Small intestine (tissue), 7 donors: ENCODE measurements at regions not wholly inside any gene's neighbourhood (a gene's known extent, or its start where the extent isn't known, plus 50 kb on each side); places are given as distances from the start of the nearest gene placed in this dataset.
"Not testable (repeated sequence)": the region's sequence is repeated elsewhere in the genome, so short reads cannot be mapped to it uniquely, and the experiment has no call there.

Experiments used
- DNase-seq, 2 donors: peaks; one replicate each; pipeline versions ENCODE4 v3.0.0 to v3.0.0-alpha.2; 2013
- FAIRE-seq: peaks from 2 replicates; lab custom pipeline; 2012; peaks lifted over from hg19 to GRCh38; lab: Jason Lieb, UNC
- H3K27ac ChIP-seq, 3 donors: one replicate each; pipeline ENCODE4 v1.5.1; 2013; ENCODE audit warnings: low read length in 2 of 3, mild to moderate bottlenecking in 2 of 3, control low read depth in 1 of 3, inconsistent platforms in 1 of 3, low read depth in 1 of 3, moderate library complexity in 1 of 3
- H3K27me3 ChIP-seq, 3 donors: one replicate each; pipeline ENCODE4 v1.6.1; 2013; ENCODE audit warnings: low read length in 3 of 3, inconsistent platforms in 1 of 3; ENCODE audit not compliant: control insufficient read depth in 3 of 3, insufficient read depth in 3 of 3
- H3K36me3 ChIP-seq, 3 donors: one replicate each; pipeline ENCODE4 v1.6.1; 2013; ENCODE audit warnings: low read length in 3 of 3, inconsistent platforms in 1 of 3, low read depth in 1 of 3, mild to moderate bottlenecking in 1 of 3, moderate library complexity in 1 of 3; ENCODE audit not compliant: control insufficient read depth in 3 of 3, insufficient read depth in 2 of 3
- H3K4me1 ChIP-seq, 3 donors: one replicate each; pipeline ENCODE4 v1.6.1; 2013; ENCODE audit warnings: low read length in 2 of 3, inconsistent platforms in 1 of 3, low read depth in 1 of 3, mild to moderate bottlenecking in 1 of 3, moderate library complexity in 1 of 3; ENCODE audit not compliant: control insufficient read depth in 3 of 3, insufficient read depth in 2 of 3
- H3K4me3 ChIP-seq, 3 donors: one replicate each; pipeline ENCODE4 v1.5.1; 2013; ENCODE audit warnings: low read length in 3 of 3, control low read depth in 1 of 3, inconsistent platforms in 1 of 3, low read depth in 1 of 3, mild to moderate bottlenecking in 1 of 3, moderate library complexity in 1 of 3
- H3K9me3 ChIP-seq, 2 donors: one replicate each; pipeline ENCODE4 v1.6.1; 2013; ENCODE audit warnings: low read depth in 1 of 2, low read length in 1 of 2; ENCODE audit not compliant: control insufficient read depth in 2 of 2, insufficient read depth in 1 of 2
- WGBS, 3 donors: extraction: QIAGEN DNeasy Blood & Tissue Kit; methylation state at CpG; one replicate each; pipeline ENCODE4 v1.1.7; 2013; 5-methylcytosine and 5-hydroxymethylcytosine counted together
- donor health status: healthy with polysubstance abuse.
- donor health status: control.
- donor health status: control.
- donor health status: Bipolar disorder and iron deficiency.
- donor health status: healthy.

DNA sequence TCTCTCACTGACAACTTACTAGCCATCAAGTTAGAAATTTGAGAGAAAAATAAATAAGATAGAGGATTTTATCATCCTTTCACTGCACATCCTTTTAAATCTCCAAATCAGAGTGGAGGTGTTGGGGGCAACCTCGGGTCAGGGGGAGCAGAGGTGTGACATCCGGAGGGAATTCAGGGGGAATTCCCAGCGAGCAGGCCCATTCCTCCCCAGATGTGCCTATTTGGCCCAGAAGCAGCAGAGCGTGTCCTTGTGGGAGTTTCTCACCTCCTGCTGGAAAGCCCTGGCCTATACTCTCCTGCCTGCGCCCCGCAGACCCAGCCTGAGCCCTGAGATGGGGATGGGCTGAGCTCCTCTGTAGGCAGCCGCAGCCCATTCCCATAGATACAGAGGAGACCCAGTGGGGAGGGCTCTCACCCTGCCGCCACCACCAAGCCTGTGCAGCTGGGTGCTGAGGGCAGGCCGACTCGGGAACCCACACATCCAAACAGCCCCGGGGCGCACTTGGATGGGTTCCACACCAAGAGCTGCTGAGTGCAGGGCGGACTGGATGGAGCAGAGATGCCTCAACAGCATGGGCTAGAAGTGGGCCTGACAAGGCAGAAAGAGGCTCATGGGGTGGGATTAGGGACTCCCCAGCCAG lies 124.5 kb downstream of the CXCL12 start:
- DNase-seq (no peak), FAIRE-seq (no peak)
- Histone ChIP-seq H3K36me3 (no peaks in the 10 kb centered on the region), H3K27me3 (no peaks in the 10 kb centered on the region), H3K4me1 (peaks cover 0 to 20% (median 2%) of the 10 kb centered on the region in 3 donors), H3K27ac (no peak overlapping the region), H3K9me3 (peaks cover 0 to 3% of the 10 kb centered on the region in 2 donors), H3K4me3 (no peak overlapping the region)
- 89 to 93% (median 89%) methylated on average over 13 of the region's 13 CpGs for WGBS, 3 donors

DNA sequence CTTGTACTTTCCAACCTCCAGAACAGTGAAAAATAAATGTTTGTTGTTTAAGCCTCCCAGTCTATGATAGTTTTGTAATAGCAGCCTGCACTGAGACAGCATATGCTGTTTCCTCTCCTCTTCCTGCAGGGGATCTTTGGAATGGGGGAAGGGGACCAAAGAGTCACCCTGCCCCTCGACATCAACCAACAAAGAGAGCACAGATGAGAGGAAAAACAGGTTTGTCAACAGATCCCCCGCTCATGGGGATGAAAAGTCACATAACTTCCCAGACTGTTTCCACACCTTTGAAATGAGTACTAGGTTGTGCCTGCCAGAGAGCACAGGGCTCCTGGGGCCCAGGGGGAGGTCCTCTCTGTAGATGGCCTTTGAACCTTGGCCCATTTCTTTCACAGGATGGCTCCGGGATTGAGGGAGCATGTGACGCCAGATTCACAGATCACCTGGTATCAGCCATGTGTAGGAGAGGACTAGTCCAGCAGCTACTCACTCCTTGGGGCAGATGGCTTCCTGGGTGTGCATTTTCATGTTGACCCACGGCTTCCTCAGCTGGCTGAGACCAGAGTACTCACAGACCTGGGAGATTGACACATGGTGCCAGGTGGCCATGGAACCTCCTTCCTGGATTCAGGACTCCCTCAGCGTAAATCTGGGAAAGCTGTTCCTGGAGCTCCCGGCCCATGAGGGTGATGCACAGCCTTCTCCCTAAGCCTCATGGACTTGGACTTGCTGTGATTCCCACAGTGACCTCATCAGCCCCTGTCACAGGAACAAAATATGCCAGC lies 125.6 kb downstream of the CXCL12 start:
- peaks cover 0 to 20% (median 2%) of the 10 kb centered on the region in 3 donors for H3K4me1 ChIP-seq
- peak overlapping the region in 1 of 3 donors; percentile 60 for H3K27ac ChIP-seq
- peaks cover 0 to 3% of the 10 kb centered on the region in 2 donors for H3K9me3 ChIP-seq
- no peak for FAIRE-seq
- 31 to 70% (median 44%) methylated on average over 7 of the region's 7 CpGs for WGBS, 3 donors
- DNase-seq: peak; percentile 19 to 89
- no peak overlapping the region for H3K4me3 ChIP-seq
- no peaks in the 10 kb centered on the region for H3K36me3 ChIP-seq
- no peaks in the 10 kb centered on the region for H3K27me3 ChIP-seq

DNA sequence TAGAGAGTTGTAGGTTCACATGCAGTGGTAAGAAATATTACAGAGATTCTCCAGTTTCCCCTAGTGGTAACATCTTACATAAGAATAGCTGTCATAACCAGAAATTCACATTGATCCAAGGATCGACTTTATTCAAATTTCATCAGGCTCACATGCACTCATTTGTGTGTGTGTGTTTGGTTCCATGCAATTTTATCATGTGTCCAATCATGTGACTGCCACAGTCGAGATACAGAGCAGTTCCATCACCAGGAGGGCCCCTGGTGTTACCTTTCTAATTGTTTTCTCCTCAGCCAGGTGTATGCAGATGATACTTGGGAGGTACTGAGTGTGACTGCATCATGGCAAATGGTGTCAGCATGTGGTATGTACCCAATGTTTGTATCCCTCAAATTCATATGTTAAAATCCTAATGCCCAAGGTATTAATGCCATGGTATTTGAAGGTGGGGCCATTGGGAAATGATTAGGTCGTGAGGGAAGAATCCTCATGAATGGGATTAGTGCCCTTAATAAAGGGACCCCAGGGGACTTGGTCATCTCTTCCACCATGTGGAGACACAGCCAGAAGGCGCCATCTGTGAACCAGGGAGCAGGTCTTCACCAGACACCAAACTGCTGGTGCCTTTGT lies 126.3 kb downstream of the CXCL12 start:
- Histone ChIP-seq H3K27me3 (no peaks in the 10 kb centered on the region), H3K4me1 (peaks cover 0 to 20% (median 2%) of the 10 kb centered on the region in 3 donors), H3K9me3 (peaks cover 0 to 3% of the 10 kb centered on the region in 2 donors), H3K4me3 (no peak overlapping the region), H3K27ac (peak overlapping the region in 1 of 3 donors; percentile 60), H3K36me3 (no peaks in the 10 kb centered on the region)
- FAIRE-seq (no peak), DNase-seq (no peak)
- 61 to 76% (median 75%) methylated on average over 4 of the region's 4 CpGs for WGBS, 3 donors

DNA sequence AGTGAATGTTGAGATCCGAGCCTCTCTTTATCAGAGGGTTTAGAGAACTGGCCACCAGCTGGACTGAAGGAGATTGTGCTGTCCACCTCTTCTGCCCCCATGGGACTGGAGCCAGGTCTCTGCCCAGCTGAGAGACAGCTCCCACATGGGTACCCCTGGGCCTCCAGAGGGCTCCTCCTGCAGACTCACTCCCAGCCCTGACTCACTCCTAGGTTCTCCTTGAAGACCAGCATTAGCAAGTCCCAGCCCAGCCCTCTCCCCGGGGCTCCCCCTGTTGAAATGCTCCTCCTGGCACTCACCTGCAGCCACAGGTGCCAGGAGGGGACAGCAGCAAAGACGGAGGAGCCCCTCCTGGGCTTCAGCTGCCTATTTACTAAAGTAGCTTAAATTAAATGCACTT lies 126.9 kb downstream of the CXCL12 start:
- 59 to 80% (median 75%) methylated on average over 3 of the region's 3 CpGs for WGBS, 3 donors
- Histone ChIP-seq H3K27ac (no peak overlapping the region), H3K27me3 (no peaks in the 10 kb centered on the region)

DNA sequence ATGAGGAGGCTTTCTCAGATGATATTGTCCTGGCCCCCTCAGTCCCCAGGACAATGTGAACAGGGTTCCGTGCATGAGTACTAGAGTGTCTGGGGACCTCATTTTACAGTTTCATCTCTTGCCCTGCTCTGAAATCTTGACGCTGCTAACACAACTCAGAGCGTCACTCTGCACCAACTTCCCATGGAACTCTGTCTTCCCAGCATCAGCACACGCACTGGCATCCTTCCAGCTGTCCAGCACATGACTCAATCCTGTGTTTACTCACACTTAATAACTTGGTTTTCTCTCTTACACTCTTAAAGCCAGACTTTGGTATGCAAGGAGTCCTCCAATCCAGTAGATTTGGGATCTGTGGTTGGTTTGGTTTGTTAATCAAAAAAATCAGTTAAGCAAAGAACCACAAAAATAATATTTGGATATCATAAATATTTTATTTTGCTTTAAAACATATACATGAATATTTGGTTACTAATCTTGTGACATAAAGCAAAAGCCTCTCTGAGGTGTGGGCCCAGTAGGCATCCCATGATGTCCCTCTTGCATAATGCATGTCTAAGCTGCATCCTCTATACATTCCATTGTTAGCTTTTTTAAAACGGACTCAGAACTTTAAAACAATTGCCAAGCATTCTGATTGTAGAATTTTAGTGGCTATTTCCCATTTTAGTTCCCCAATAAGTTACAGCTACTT lies 131.0 kb downstream of the CXCL12 start:
- FAIRE-seq (no peak), DNase-seq (peak; percentile 17 to 67)
- no peaks in the 10 kb centered on the region for H3K27me3 ChIP-seq
- no peaks in the 10 kb centered on the region for H3K36me3 ChIP-seq
- WGBS, 3 donors: 13 to 34% (median 31%) methylated on average over 5 of the region's 5 CpGs
- H3K4me1 ChIP-seq: peaks cover 0 to 8% (median 0%) of the 10 kb centered on the region in 3 donors
- no peak overlapping the region for H3K4me3 ChIP-seq
- no peaks in the 10 kb centered on the region for H3K9me3 ChIP-seq
- H3K27ac ChIP-seq: peak overlapping the region in 2 of 3 donors; percentile 4 to 44

More for the DNA sequence above, 126.9 kb downstream of the CXCL12 start:
- DNase-seq: no peak
- peaks cover 0 to 3% of the 10 kb centered on the region in 2 donors for H3K9me3 ChIP-seq
- FAIRE-seq: no peak
- H3K4me1 ChIP-seq: peaks cover 0 to 20% (median 2%) of the 10 kb centered on the region in 3 donors
- H3K4me3 ChIP-seq: no peak overlapping the region
- H3K36me3 ChIP-seq: no peaks in the 10 kb centered on the region

DNA sequence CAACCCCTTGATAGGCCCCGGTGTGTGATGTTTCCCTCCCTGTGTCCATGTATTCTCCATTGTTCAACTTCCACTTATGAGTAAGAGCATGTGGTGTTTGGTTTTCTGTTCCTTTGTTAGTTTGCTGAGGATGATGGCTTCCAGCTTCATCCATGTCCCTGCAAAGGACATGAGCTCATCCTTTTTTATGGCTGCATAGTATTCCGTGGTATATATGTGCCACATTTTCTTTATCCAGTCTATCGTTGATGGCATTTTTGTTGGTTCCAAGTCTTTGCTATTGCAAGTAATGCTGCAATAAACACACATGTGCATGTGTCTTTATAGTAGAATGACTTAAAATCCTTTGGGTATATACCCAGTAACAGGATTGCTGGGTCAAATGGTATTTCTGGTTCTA lies 132.3 kb downstream of the CXCL12 start:
- not testable (repeated sequence) for H3K4me3 ChIP-seq, H3K27me3 ChIP-seq, H3K4me1 ChIP-seq, H3K36me3 ChIP-seq, FAIRE-seq, H3K9me3 ChIP-seq, DNase-seq, H3K27ac ChIP-seq
- 91 to 98% (median 96%) methylated on average over 3 of the region's 3 CpGs for WGBS, 3 donors

DNA sequence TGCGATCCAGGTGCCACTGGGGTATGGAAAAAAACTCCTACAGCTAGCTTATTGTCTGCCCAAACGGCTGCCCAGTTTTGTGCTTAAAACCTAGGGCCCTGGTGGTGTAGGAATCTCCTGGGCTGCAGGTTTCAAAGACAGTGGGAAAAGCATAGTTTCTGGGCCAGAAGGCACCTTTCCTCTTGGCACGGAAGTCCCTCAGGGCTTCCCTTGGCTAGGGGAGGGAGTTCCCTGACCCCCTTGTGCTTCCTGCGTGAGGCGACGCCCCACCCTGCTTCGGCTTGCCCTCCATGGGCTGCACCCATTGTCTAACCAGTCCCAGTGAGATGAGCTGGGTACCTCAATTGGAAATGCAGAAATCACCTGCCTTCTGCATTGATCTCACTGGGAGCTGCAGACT lies 135.0 kb downstream of the CXCL12 start:
- 82 to 93% (median 90%) methylated on average over 7 of the region's 7 CpGs for WGBS, 3 donors

DNA sequence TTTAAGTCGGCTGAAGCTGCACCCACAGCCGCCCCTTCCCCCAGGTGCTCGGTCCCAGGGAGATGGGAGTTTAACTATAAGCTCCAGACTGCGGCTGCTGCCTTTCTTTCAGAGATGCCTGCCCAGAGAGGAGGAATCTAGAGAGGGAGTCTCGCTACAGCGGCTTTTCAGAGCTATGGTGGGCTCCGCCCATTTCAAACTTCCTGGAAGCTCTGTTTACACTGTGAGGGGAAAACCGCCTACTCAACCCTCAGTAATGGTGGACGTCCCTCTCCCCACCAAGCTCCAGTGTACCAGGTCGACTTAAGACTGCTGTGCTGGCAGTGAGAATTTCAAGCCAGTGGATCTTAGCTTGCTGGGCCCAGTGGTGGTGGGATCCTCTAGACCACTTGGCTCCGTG lies 135.4 kb downstream of the CXCL12 start:
- H3K27me3 ChIP-seq: no peaks in the 10 kb centered on the region
- H3K4me1 ChIP-seq: no peaks in the 10 kb centered on the region
- no peak overlapping the region for H3K27ac ChIP-seq
- FAIRE-seq (no peak), DNase-seq (no peak)
- no peaks in the 10 kb centered on the region for H3K9me3 ChIP-seq
- H3K36me3 ChIP-seq: no peaks in the 10 kb centered on the region
- 74 to 87% (median 82%) methylated on average over 11 of the region's 11 CpGs for WGBS, 3 donors
- no peak overlapping the region for H3K4me3 ChIP-seq

More for the DNA sequence above, 135.0 kb downstream of the CXCL12 start:
- not testable (repeated sequence) for H3K36me3 ChIP-seq, H3K27ac ChIP-seq, H3K27me3 ChIP-seq, H3K9me3 ChIP-seq, H3K4me3 ChIP-seq, FAIRE-seq, H3K4me1 ChIP-seq, DNase-seq
